GM23338 (cell line): ENCODE measurements at regions not wholly inside any gene's neighbourhood (a gene's known extent, or its start where the extent isn't known, plus 50 kb on each side); places are given as distances from the start of the nearest gene placed in this dataset.

Experiments
- ATAC-seq: fragments of 200-7000 bp; cut with Tn5 transposase; 3 replicates; pipeline ENCODE4 v1.9.1; 2020
- DNase-seq: peaks from one replicate; pipeline ENCODE4 v3.0.0-alpha.2; 2015; ENCODE audit warnings: low spot score
- H2AFZ ChIP-seq: fragments of 200-600 bp; sonication (generic); 2 replicates; pipeline ENCODE4 v1.8.0; 2016; ENCODE audit warnings: antibody characterized with exemption, mild to moderate bottlenecking, moderate library complexity
- H3F3A ChIP-seq: fragments of 200-600 bp; sonication (generic); replicated peaks from 2 replicates; pipeline ENCODE4 v1.8.0; 2017; ENCODE audit warnings: antibody characterized with exemption, mixed run types, low read depth
- H3K27ac ChIP-seq: fragments of 200-600 bp; sonication (generic); 2 replicates; pipeline ENCODE4 v1.6.1; 2016; ENCODE audit warnings: low read depth
- H3K27me3 ChIP-seq: fragments of 200-600 bp; sonication (generic); 2 replicates; pipeline ENCODE4 v1.8.0; 2016; ENCODE audit warnings: mild to moderate bottlenecking, mixed run types, moderate library complexity; ENCODE audit not compliant: insufficient read depth
- H3K36me3 ChIP-seq: fragments of 200-600 bp; sonication (generic); 2 replicates; pipeline ENCODE4 v1.8.0; 2016; ENCODE audit warnings: mild to moderate bottlenecking; ENCODE audit not compliant: insufficient read depth
- H3K4me1 ChIP-seq: fragments of 200-600 bp; sonication (generic); 2 replicates; pipeline ENCODE4 v1.8.0; 2016; ENCODE audit warnings: mild to moderate bottlenecking, moderate library complexity; ENCODE audit not compliant: insufficient read depth
- H3K4me2 ChIP-seq: fragments of 200-600 bp; sonication (generic); 2 replicates; pipeline ENCODE4 v1.7.1; 2017; ENCODE audit warnings: mixed run types
- H3K4me3 ChIP-seq: fragments of 200-600 bp; sonication (generic); 2 replicates; pipeline ENCODE4 v1.6.1; 2016; ENCODE audit warnings: mixed run types
- H3K79me2 ChIP-seq: fragments of 200-600 bp; sonication (generic); replicated peaks from 2 replicates; pipeline ENCODE4 v1.8.0; 2017; ENCODE audit warnings: mild to moderate bottlenecking; ENCODE audit not compliant: insufficient read depth
- H3K9me2 ChIP-seq: fragments of 200-600 bp; sonication (generic); 2 replicates; pipeline ENCODE4 v1.8.0; 2017; ENCODE audit not compliant: insufficient read depth
- H4K20me1 ChIP-seq: fragments of 200-600 bp; sonication (generic); replicated peaks from 2 replicates; pipeline ENCODE4 v1.8.0; 2017; ENCODE audit warnings: mild to moderate bottlenecking; ENCODE audit not compliant: insufficient read depth
- H3K27ac Mint-ChIP-seq: 2 replicates; pipeline ENCODE4 v1.8.0; 2020; ENCODE audit warnings: inconsistent platforms, mild to moderate bottlenecking, moderate library complexity, mixed read lengths
- H3K27me3 Mint-ChIP-seq: 3 replicates; pipeline ENCODE4 v1.8.0; 2022; ENCODE audit warnings: low read depth, mild to moderate bottlenecking, moderate library complexity, mixed read lengths, inconsistent platforms; ENCODE audit not compliant: insufficient read depth, poor library complexity
- H3K36me3 Mint-ChIP-seq: 3 replicates; pipeline ENCODE4 v1.8.0; 2021; ENCODE audit warnings: low read depth, mild to moderate bottlenecking, inconsistent platforms, moderate library complexity, mixed read lengths
- H3K4me1 Mint-ChIP-seq: 3 replicates; pipeline ENCODE4 v1.8.0; 2020; ENCODE audit warnings: mild to moderate bottlenecking, inconsistent platforms, mixed read lengths
- H3K4me3 Mint-ChIP-seq: 3 replicates; pipeline ENCODE4 v1.8.0; 2021; ENCODE audit warnings: moderate library complexity, mild to moderate bottlenecking, inconsistent platforms, mixed read lengths
- H3K9me3 Mint-ChIP-seq: 3 replicates; pipeline ENCODE4 v1.8.0; 2020; ENCODE audit warnings: moderate library complexity, mild to moderate bottlenecking, inconsistent platforms, mixed read lengths
- CREB1 ChIP-seq: fragments of 250-450 bp; sonication (Bioruptor Pico); IDR thresholded peaks from 2 replicates; pipeline ENCODE4 v1.5.0; 2020; ENCODE audit warnings: low read depth, mild to moderate bottlenecking, moderate library complexity
- EZH2phosphoT487 ChIP-seq: fragments of 200-600 bp; sonication (generic); IDR thresholded peaks from one replicate; pipeline ENCODE4 v1.8.1; 2018; ENCODE audit warnings: antibody characterized with exemption; ENCODE audit not compliant: unreplicated experiment
- NANOG ChIP-seq: IDR thresholded peaks from 2 replicates; pipeline ENCODE4 v1.6.1; 2016; ENCODE audit warnings: antibody characterized with exemption, borderline replicate concordance
- REST ChIP-seq: IDR thresholded peaks from one replicate; pipeline ENCODE4 v1.6.1; 2018; ENCODE audit warnings: antibody characterized with exemption; ENCODE audit not compliant: unreplicated experiment
- ZNF114 ChIP-seq: fragments of 250-450 bp; sonication (Bioruptor Pico); IDR thresholded peaks from 2 replicates; pipeline ENCODE4 v1.5.0; 2020; ENCODE audit warnings: mild to moderate bottlenecking, moderate library complexity

- TF ChIP-seq REST (no peak), NANOG (no peak), ZNF114 (CRISPR knock-in tag) (0 out of 2 replicates have a peak, but pooled peaks have one; percentile 15)
Observed at GRCh38 chr6:133169901-133170300, 71.3 kb upstream of the EYA4 start (continued).

GRCh38 chr6:133170602-133171001 lies 70.6 kb upstream of the EYA4 start:
- Mint-ChIP-seq H3K4me3 (no peak overlapping the region), H3K27ac (no peak overlapping the region), H3K36me3 (peaks cover 26% of the 10 kb centered on the region), H3K9me3 (peaks cover 23% of the 10 kb centered on the region), H3K27me3 (no peaks in the 10 kb centered on the region), H3K4me1 (peaks cover 15% of the 10 kb centered on the region)
- peaks cover 6% of the 10 kb centered on the region; the same call in 1 of the 2 replicates for H3K9me2 ChIP-seq
- ATAC-seq (no peak), DNase-seq (no peak)
- no peak overlapping the region for H3K27ac ChIP-seq
- no peaks in the 10 kb centered on the region for H3K36me3 ChIP-seq
- H3K27me3 ChIP-seq: no peaks in the 10 kb centered on the region
- H4K20me1 ChIP-seq: no peaks in the 10 kb centered on the region
- H3K4me3 ChIP-seq: no peak overlapping the region
- TF ChIP-seq EZH2phosphoT487: no peak
- H3F3A ChIP-seq: no peaks in the 10 kb centered on the region
- no peak overlapping the region for H2AFZ ChIP-seq
- H3K4me2 ChIP-seq: no peak overlapping the region
- no peaks in the 10 kb centered on the region for H3K79me2 ChIP-seq
- peaks cover 3% of the 10 kb centered on the region; the same call in 1 of the 2 replicates for H3K4me1 ChIP-seq

- peaks cover 15% of the 10 kb centered on the region for H3K4me1 Mint-ChIP-seq
- H3K27me3 ChIP-seq: no peaks in the 10 kb centered on the region
- no peak overlapping the region for H2AFZ ChIP-seq
- no peak overlapping the region for H3K4me2 ChIP-seq
- peaks cover 3% of the 10 kb centered on the region; the same call in 1 of the 2 replicates for H3K4me1 ChIP-seq
- no peaks in the 10 kb centered on the region for H3K27me3 Mint-ChIP-seq
- H3K36me3 Mint-ChIP-seq: peaks cover 26% of the 10 kb centered on the region
- H3K9me2 ChIP-seq: peaks cover 6% of the 10 kb centered on the region; the same call in 1 of the 2 replicates
- H3K4me3 ChIP-seq: no peak overlapping the region
- no peak overlapping the region for H3K27ac ChIP-seq
- peaks cover 23% of the 10 kb centered on the region for H3K9me3 Mint-ChIP-seq
- H3K27ac Mint-ChIP-seq: no peak overlapping the region
- DNase-seq: no peak
- H3K4me3 Mint-ChIP-seq: no peak overlapping the region
- H4K20me1 ChIP-seq: no peaks in the 10 kb centered on the region
- no peak for TF ChIP-seq EZH2phosphoT487
- H3F3A ChIP-seq: no peaks in the 10 kb centered on the region
- H3K36me3 ChIP-seq: no peaks in the 10 kb centered on the region
- ATAC-seq: no peak
- no peaks in the 10 kb centered on the region for H3K79me2 ChIP-seq
Observed at GRCh38 chr6:133171989-133172604, 69.1 kb upstream of the EYA4 start.

GRCh38 chr6:133173276-133173675 lies 67.9 kb upstream of the EYA4 start:
- H3K36me3 Mint-ChIP-seq: peaks cover 29% of the 10 kb centered on the region
- no peak for ATAC-seq

More at GRCh38 chr6:133173276-133173675, 67.9 kb upstream of the EYA4 start:
- no peak for DNase-seq
- Histone ChIP-seq H3K36me3 (no peaks in the 10 kb centered on the region), H3K4me3 (no peak overlapping the region), H3F3A (no peaks in the 10 kb centered on the region), H3K4me1 (peaks cover 3% of the 10 kb centered on the region; the same call in 1 of the 2 replicates), H3K27ac (no peak overlapping the region), H3K9me2 (peaks cover 6% of the 10 kb centered on the region; the same call in 1 of the 2 replicates), H3K79me2 (no peaks in the 10 kb centered on the region), H2AFZ (no peak overlapping the region), H3K4me2 (no peak overlapping the region), H4K20me1 (no peaks in the 10 kb centered on the region), H3K27me3 (no peaks in the 10 kb centered on the region)
- Mint-ChIP-seq H3K9me3 (peaks cover 32% of the 10 kb centered on the region), H3K27ac (no peak overlapping the region), H3K4me3 (no peak overlapping the region), H3K27me3 (no peaks in the 10 kb centered on the region), H3K4me1 (peaks cover 15% of the 10 kb centered on the region)
- TF ChIP-seq CREB1 (CRISPR knock-in tag): no peak
